DMS79 (cell line): ENCODE measurements at regions not wholly inside any gene's neighbourhood (a gene's known extent, or its start where the extent isn't known, plus 50 kb on each side); places are given as distances from the start of the nearest gene placed in this dataset.

Experiments used
- DNase-seq: peaks from one replicate; lab custom pipeline; 2025; lab: John Stamatoyannopoulos, UW

- DNase-seq, result no peak
Measured at GRCh38 chrX:30950391-30950790, 61.3 kb upstream of the TAB3 start.

GRCh38 chrX:30949554-30949953 lies 60.5 kb upstream of the TAB3 start:
- DNase-seq, result no peak

GRCh38 chrX:30948626-30949025 lies 59.6 kb upstream of the TAB3 start:
- no peak for DNase-seq

- DNase-seq, result no peak
Measured at GRCh38 chrX:30948051-30948450, 59.0 kb upstream of the TAB3 start.

GRCh38 chrX:30943984-30944383 lies 54.9 kb upstream of the TAB3 start:
- no peak for DNase-seq

- no peak for DNase-seq
Measured at GRCh38 chrX:30941898-30942297, 52.8 kb upstream of the TAB3 start.

GRCh38 chrX:30939928-30940327 lies 50.9 kb upstream of the TAB3 start:
- no peak for DNase-seq
